C4-2B (cell line): ENCODE measurements at regions not wholly inside any gene's neighbourhood (a gene's known extent, or its start where the extent isn't known, plus 50 kb on each side); places are given as distances from the start of the nearest gene placed in this dataset.

Experiments used
- ZFX ChIP-seq: fragments of 450-650 bp; IDR thresholded peaks from 2 replicates; pipeline ENCODE4 v1.6.1; 2017
- TF ChIP-seq, protein P1 (sequence below): fragments of 450-650 bp; conservative IDR thresholded peaks from 2 replicates; pipeline ENCODE4 v1.5.1; 2017; ENCODE audit warnings: mild to moderate bottlenecking

DNA sequence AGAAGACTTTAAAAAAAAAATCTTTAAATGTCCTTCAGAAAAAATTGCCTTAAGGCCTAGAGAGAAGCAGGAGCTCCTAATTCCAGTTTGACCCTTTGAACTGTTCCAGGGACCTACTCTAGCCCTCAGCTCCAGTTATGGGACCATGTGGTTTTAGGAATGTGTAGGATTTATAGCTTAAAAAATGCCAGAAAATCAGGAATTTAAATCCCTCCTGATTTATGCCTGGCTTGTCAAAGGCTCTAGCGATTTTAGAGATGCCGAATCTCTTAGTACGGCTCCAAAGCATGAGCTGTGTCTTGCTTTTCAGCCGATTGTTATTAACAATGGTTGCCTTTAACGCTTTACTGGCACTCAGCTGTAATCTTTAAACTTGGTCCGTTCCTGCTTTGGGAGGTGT lies 130.6 kb upstream of the NPVF start:
- TF ChIP-seq, protein P1, sequence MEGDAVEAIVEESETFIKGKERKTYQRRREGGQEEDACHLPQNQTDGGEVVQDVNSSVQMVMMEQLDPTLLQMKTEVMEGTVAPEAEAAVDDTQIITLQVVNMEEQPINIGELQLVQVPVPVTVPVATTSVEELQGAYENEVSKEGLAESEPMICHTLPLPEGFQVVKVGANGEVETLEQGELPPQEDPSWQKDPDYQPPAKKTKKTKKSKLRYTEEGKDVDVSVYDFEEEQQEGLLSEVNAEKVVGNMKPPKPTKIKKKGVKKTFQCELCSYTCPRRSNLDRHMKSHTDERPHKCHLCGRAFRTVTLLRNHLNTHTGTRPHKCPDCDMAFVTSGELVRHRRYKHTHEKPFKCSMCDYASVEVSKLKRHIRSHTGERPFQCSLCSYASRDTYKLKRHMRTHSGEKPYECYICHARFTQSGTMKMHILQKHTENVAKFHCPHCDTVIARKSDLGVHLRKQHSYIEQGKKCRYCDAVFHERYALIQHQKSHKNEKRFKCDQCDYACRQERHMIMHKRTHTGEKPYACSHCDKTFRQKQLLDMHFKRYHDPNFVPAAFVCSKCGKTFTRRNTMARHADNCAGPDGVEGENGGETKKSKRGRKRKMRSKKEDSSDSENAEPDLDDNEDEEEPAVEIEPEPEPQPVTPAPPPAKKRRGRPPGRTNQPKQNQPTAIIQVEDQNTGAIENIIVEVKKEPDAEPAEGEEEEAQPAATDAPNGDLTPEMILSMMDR, result no peak
- no peak for TF ChIP-seq ZFX
